HepG2 (cell line): ENCODE measurements at regions not wholly inside any gene's neighbourhood (a gene's known extent, or its start where the extent isn't known, plus 50 kb on each side); places are given as distances from the start of the nearest gene placed in this dataset.

Experiments used
- ATAC-seq: fragments of 200-7000 bp; cut with Tn5 transposase; 3 replicates; pipeline ENCODE4 v1.9.1; 2020; ENCODE audit warnings: mild to moderate bottlenecking, moderate library complexity
- BruUV-seq: library from RNA; stranded (reverse); fragments of 400-500 nt; replicated peaks from 2 replicates; lab custom pipeline; 2021; lab: Mats Ljungman, UMichigan
- CTCF ChIA-PET: fragments of 300-600 bp; formaldehyde crosslinking; extraction: SDS; loops from one replicate; lab custom pipeline; 2021; ENCODE audit warnings: low total read pairs, inconsistent platforms, low intra/inter-chr PET ratio; lab: Yijun Ruan, JAX
- POLR2A ChIA-PET: fragments of 350-600 bp; sonication (Branson Sonifier 250); formaldehyde crosslinking; loops from one replicate; lab custom pipeline; 2020; ENCODE audit warnings: antibody characterized with exemption, inconsistent platforms; lab: Yijun Ruan, JAX
- DNase-seq: peaks from one replicate; pipeline ENCODE4 v3.0.0-alpha.2; 2015; ENCODE audit warnings: low spot score
- FAIRE-seq: peaks from 3 replicates; lab custom pipeline; 2011; peaks lifted over from hg19 to GRCh38; lab: Jason Lieb, UNC
- H2AFZ ChIP-seq: one replicate; pipeline ENCODE4 v1.6.1; 2011; ENCODE audit warnings: low read length, inconsistent platforms
- H3K27ac ChIP-seq: fragments of 300-600 bp; 3 replicates; pipeline ENCODE4 v1.8.0; 2011; ENCODE audit warnings: mixed run types, mild to moderate bottlenecking, mixed read lengths, low read length, inconsistent platforms; ENCODE audit not compliant: insufficient read depth; ENCODE audit errors: extremely low read length
- H3K27me3 ChIP-seq, 2 experiments: fragments of 200-600 bp in 1 of 2; 2 replicates in 1 of 2; 3 replicates in 1 of 2; pipeline versions ENCODE4 v1.6.0 to v1.8.0; 2011; ENCODE audit warnings: low read length in 2 of 2, mild to moderate bottlenecking in 2 of 2, moderate library complexity in 2 of 2, inconsistent platforms in 1 of 2; ENCODE audit not compliant: insufficient read depth in 2 of 2, control insufficient read depth in 1 of 2
- H3K36me3 ChIP-seq, 2 experiments: fragments of 200-600 bp in 1 of 2; replicated peaks in 1 of 2; 2 replicates in 1 of 2; 3 replicates in 1 of 2; pipeline versions ENCODE4 v1.5.1 to v1.8.0; 2011; ENCODE audit warnings: low read length in 2 of 2, inconsistent platforms in 1 of 2; ENCODE audit not compliant: insufficient read depth in 2 of 2, control insufficient read depth in 1 of 2
- H3K4me1 ChIP-seq: 2 replicates; pipeline ENCODE4 v1.5.1; 2012; ENCODE audit warnings: low read length, inconsistent platforms; ENCODE audit not compliant: insufficient read depth
- H3K4me2 ChIP-seq: 2 replicates; pipeline ENCODE4 v1.6.0; 2011; ENCODE audit warnings: low read depth, low read length, inconsistent platforms
- H3K4me3 ChIP-seq, 3 experiments: fragments of 200-600 bp in 1 of 3; sonication (generic), shearing (Covaris generic) in 1 of 3; replicated peaks in 1 of 3; 2 replicates each; pipeline ENCODE4 v1.5.1; 2011 to 2016; ENCODE audit warnings: low read length in 3 of 3, inconsistent platforms in 2 of 3, low read depth in 2 of 3, mild to moderate bottlenecking in 2 of 3, control low read depth in 1 of 3, mixed read lengths in 1 of 3; ENCODE audit not compliant: insufficient read depth in 1 of 3
- H3K79me2 ChIP-seq: one replicate; pipeline ENCODE4 v1.6.1; 2011; ENCODE audit warnings: low read length, inconsistent platforms; ENCODE audit not compliant: insufficient read depth
- H3K9ac ChIP-seq: 2 replicates; pipeline ENCODE4 v1.6.0; 2011; ENCODE audit warnings: mild to moderate bottlenecking, low read depth, low read length, inconsistent platforms; ENCODE audit not compliant: insufficient read depth
- H3K9me3 ChIP-seq: 2 replicates; pipeline ENCODE4 v1.5.1; 2012; ENCODE audit warnings: mild to moderate bottlenecking, low read length
- H4K20me1 ChIP-seq: 2 replicates; pipeline ENCODE4 v1.6.0; 2011; ENCODE audit warnings: inconsistent platforms, mild to moderate bottlenecking, low read length, moderate library complexity; ENCODE audit not compliant: insufficient read depth
- ARID5B ChIP-seq: IDR thresholded peaks from 2 replicates; pipeline ENCODE4 v1.4.0; 2020; ENCODE audit warnings: mild to moderate bottlenecking, missing genetic modification reagents
- CTCF ChIP-seq: sonication (generic); formaldehyde crosslinking; IDR thresholded peaks from 2 replicates; pipeline ENCODE4 v1.5.0; 2020; ENCODE audit warnings: mild to moderate bottlenecking, missing genetic modification reagents, moderate library complexity
- HNF4G ChIP-seq, 2 experiments: sonication (generic) in 1 of 2; formaldehyde crosslinking in 1 of 2; IDR thresholded peaks; 2 replicates each; pipeline versions ENCODE4 v1.4.0 to v1.6.1; 2011 to 2020; ENCODE audit warnings: borderline replicate concordance in 2 of 2, low read depth in 2 of 2, mild to moderate bottlenecking in 2 of 2, low read length in 1 of 2, missing genetic modification reagents in 1 of 2, moderate library complexity in 1 of 2
- JUND ChIP-seq: sonication (generic); formaldehyde crosslinking; IDR thresholded peaks from 2 replicates; pipeline ENCODE4 v1.8.0; 2022; ENCODE audit warnings: mild to moderate bottlenecking, missing genetic modification reagents
- XBP1 ChIP-seq: sonication (generic); formaldehyde crosslinking; IDR thresholded peaks from 2 replicates; pipeline ENCODE4 v1.5.0; 2020; ENCODE audit warnings: missing genetic modification reagents
- ZFP1 ChIP-seq: IDR thresholded peaks from 2 replicates; pipeline ENCODE4 v1.6.1; 2016
- ZNF317 ChIP-seq: sonication (generic); formaldehyde crosslinking; IDR thresholded peaks from 2 replicates; pipeline ENCODE4 v1.5.0; 2020; ENCODE audit warnings: mild to moderate bottlenecking, missing genetic modification reagents
- ZNF512B ChIP-seq: sonication (generic); formaldehyde crosslinking; IDR thresholded peaks from 2 replicates; pipeline ENCODE4 v1.5.1; 2020; ENCODE audit warnings: missing genetic modification reagents, mild to moderate bottlenecking, borderline replicate concordance
- ZNF574 ChIP-seq: sonication (generic); formaldehyde crosslinking; IDR thresholded peaks from 2 replicates; pipeline ENCODE4 v1.4.0; 2020; ENCODE audit warnings: missing genetic modification reagents
- ZNF747 ChIP-seq: sonication (generic); formaldehyde crosslinking; IDR thresholded peaks from 2 replicates; pipeline ENCODE4 v1.8.1; 2023; ENCODE audit warnings: missing genetic modification reagents, mild to moderate bottlenecking, borderline replicate concordance
- ZNF792 ChIP-seq: IDR thresholded peaks from 2 replicates; pipeline ENCODE4 v1.6.1; 2016
- WGBS: methylation state at CpG from one replicate; pipeline ENCODE4 v1.1.6; 2017; ENCODE audit warnings: low lambda C conversion rate; 5-methylcytosine and 5-hydroxymethylcytosine counted together
- in situ Hi-C: cut with HindIII; loops from 2 replicates; pipeline ENCODE4 v1.10.0; 2017; ENCODE audit warnings: low pct_unique_long_range_greater_than_20kb; ENCODE audit not compliant: extremely low pct_ligation_motif_present
- intact Hi-C: fragments of 100-400 bp; cut with micrococcal nuclease; formaldehyde crosslinking; loops from one replicate; pipeline ENCODE4 v1.10.0; 2022; ENCODE audit not compliant: unreplicated experiment

GRCh38 chr15:69523010-69524001 lies 70.7 kb downstream of the RPLP1 start:
- CTCF ChIA-PET: interaction anchor here (1.1 kb wide), 1 partner anchor 965 kb away, joined by 3 read pairs; no protein-coding TSS in a partner anchor
- BruUV-seq: no TSS peak
- WGBS: 37% methylated on average over 5 of the region's 5 CpGs
- TF ChIP-seq ZNF512B (CRISPR knock-in tag) (no peak), ZNF747 (no peak), ZNF792 (CRISPR knock-in tag) (no peak), JUND (no peak), CTCF (CRISPR knock-in tag) (peak; percentile 74), HNF4G (IDR thresholded peaks at IDR 0.05; ENCODE audit: borderline replicate concordance, low read depth, low read length) (no peak), HNF4G (CRISPR knock-in tag; IDR thresholded peaks at IDR 0.05; ENCODE audit: borderline replicate concordance, low read depth) (no peak), ZFP1 (no peak), ZNF317 (no peak), ARID5B (CRISPR knock-in tag) (no peak), ZNF574 (CRISPR knock-in tag) (no peak), XBP1 (CRISPR knock-in tag) (no peak)

More at GRCh38 chr15:69523010-69524001, 70.7 kb downstream of the RPLP1 start:
- Histone ChIP-seq H2AFZ (no peak overlapping the region), H3K9me3 (no peaks in the 10 kb centered on the region), H3K4me3 (no peak overlapping the region), H3K4me1 (no peaks in the 10 kb centered on the region), H3K36me3 (no peaks in the 10 kb centered on the region), H3K27ac (no peak overlapping the region), H3K4me2 (no peak overlapping the region), H4K20me1 (peaks cover 6% of the 10 kb centered on the region; the same call in 1 of the 2 replicates), H3K9ac (no peak overlapping the region), H3K79me2 (no peaks in the 10 kb centered on the region), H3K27me3 (peaks cover 9 to 64% of the 10 kb centered on the region in 2 experiments)
- POLR2A ChIA-PET: no interaction called here
- in situ Hi-C loops (no loop called here), intact Hi-C loops (no loop called here)
- DNase-seq (peak; percentile 38), ATAC-seq (peak; percentile 70), FAIRE-seq (peak; percentile 44)
